Right renal pelvis (tissue), 4 donors: ENCODE measurements at regions not wholly inside any gene's neighbourhood (a gene's known extent, or its start where the extent isn't known, plus 50 kb on each side); places are given as distances from the start of the nearest gene placed in this dataset.
"Not testable (repeated sequence)": the region's sequence is repeated elsewhere in the genome, so short reads cannot be mapped to it uniquely, and the experiment has no call there.

Source experiments
- DNase-seq, 4 donors: peaks; one replicate each; pipeline ENCODE4 v3.0.0-alpha.2; 2013; ENCODE audit warnings: low read depth in 4 of 4, low spot score in 3 of 4, missing footprints in 1 of 4

DNA sequence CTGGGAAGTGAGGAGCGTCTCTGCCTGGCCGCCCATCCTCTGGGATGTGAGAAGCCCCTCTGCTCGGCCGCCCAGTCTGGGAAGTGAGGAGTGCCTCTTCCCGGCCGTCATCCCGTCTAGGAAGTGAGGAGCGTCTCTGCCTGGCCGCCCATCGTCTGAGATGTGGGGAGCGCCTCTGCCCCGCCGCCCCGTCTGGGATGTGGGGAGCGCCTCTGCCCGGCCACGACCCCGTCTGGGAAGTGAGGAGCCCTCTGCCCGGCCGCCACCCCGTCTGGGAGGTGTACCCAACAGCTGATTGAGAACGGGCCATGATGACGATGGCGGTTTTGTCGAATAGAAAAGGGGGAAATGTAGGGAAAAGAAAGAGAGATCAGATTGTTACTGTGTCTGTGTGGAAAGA lies 173.9 kb upstream of the PRSS1 start:
- not testable (repeated sequence) for DNase-seq

DNA sequence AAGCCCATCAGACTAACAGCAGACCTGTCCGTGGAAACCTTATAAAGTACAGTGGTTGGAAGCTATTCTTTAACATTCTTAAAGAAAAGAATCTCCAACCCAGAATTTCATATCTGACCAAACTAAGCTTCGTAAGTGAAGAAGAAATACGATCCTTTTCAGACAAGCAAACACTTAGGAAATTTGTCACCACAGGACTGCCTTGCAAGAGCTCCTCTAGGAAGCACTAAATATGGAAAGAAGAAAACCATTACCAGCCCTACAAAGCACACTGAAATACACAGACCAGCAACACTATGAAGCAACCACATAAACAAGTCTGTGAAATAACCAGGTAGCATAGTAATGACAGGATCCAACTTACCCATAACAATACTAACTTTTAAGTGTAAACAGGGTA lies 177.7 kb upstream of the PRSS1 start:
- no peak for DNase-seq

DNA sequence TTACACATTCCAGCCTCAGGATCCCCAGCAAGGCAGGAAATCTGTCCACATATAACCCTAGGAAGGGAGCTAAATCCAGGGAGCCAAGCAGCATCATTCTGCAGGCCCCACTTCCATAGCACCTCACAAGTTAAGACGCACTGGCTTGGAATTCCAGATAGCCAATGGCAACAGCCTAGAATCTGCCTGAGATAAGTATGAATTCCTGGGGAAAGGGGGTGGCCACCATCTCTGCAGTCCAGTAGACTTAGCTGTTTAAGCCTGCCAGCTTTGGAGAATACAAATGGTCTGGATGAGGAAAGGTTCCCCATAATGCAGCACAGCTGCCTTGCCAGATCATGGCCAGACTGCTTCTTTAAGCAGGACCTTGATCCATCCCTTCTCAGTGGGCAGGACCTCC lies 179.4 kb upstream of the PRSS1 start:
- no peak for DNase-seq

DNA sequence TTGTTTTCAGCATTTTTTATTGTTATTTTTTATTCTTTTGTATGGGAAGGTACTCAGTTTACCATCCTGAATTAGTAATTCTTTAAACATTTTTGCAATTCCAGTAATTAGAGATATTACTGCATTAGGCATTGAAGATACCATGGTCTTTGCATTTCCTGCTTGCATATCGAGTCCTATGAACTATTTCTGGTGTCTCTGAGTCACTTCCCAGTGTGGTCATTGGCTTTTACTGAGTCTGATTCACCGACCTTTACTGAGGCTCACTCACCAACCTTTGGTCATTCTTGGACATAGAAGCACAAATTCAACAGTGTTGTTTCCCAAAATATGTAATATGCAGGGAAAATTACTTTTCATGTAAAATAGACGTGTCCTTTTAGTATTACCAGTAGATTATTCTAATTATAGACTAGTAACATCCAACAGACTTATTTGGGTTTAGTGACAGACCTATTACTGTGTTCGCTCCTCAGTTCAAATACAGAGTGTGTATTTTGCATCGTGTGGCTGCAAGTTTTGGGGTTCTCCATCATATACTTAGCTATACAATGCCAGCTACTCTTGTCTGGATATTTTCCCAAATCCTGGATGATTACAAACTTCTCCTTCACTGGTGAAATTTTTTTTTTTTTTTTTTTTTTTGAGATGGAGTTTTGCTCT lies 180.7 kb upstream of the PRSS1 start:
- DNase-seq: no peak

DNA sequence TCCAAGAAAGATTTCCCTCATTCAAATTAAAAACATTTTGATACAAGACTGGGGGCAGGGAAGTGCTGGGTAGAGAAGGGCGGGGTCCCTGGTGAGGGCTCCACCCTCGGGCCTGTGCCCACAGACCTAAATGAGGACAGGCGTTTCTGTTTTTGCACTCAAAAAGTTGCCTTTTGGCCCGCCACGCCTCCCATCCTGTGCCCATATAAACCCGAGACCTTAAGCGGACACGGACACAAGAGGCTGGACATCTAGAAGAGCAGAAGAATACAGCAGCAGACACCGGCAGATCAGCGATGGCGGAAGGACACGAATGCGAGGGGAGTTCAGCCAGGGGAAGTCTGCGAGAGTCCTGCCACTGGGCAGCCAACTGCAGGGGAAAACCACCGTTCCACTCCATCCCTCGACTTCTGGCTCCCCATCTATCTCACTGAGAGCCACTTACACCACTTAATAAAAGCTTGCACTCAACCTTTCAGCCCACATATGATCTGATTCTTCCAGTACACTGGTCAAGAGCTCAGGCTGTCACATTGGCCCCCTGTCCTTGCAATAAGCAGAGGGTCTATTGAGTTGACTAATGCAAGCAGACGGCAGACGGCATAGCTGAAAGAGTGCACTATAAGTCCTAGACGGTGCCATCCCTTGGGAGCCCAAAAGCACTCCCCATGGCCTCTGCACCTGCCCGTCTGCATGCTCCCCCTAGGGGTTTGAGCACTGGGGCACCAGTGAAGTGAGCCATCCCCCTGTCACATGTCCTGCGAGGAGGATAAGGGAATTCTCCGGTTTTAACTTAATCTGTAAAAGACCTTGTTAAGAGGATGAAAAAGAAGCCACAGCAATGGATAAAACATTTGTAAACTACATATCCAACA lies 181.8 kb upstream of the PRSS1 start:
- no peak for DNase-seq

DNA sequence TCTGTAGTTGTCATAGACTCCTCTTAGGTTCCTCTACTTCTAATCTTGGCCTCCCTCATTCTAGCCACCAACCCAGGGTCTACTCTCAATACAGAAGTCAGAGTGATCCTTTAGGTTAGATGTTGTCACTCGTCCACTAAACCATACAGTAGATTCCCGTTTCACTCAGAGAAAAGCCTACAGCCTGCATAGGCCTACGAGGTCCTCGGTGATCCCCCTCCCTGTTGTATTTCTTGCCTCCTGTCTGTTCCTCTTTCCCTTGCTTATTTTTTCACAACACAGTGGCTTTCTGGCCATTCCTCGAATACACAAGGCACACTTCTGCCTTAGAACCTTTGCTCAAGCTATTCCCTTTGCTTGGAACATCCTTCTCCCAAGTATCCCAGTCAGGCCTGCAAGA lies 183.0 kb upstream of the PRSS1 start:
- DNase-seq: no peak

DNA sequence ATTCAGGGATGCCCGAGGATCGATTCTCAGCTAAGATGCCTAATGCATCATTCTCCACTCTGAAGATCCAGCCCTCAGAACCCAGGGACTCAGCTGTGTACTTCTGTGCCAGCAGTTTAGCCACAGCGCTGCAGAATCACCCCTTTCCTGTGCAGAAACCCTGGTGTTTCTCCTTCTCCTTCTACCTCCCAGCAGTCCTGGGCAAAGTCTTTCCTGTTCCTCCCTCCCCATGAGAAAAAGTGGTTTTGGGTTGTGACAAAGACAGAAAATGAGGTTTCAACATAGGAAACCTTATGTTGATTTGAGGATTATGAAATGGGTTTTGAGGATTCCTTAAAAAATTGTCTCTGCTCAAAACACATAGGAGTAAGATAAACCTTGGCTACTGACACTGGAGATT lies 185.1 kb upstream of the PRSS1 start:
- DNase-seq: not testable (repeated sequence)

DNA sequence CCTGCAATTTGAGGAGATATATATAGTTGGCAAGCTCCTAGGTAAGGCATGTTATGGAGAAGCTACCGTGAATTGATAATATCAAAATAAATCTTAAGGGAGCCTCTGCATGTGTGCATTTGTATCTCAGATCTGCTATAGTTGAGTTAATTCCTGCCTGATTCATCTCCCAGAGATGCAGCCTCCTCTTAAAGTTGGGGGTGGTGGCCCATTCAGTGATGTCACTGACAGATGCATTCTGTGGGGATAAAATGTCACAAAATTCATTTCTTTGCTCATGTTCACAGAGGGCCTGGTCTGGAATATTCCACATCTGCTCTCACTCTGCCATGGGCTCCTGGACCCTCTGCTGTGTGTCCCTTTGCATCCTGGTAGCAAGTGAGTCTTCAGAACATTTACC lies 185.8 kb upstream of the PRSS1 start:
- DNase-seq: no peak

DNA sequence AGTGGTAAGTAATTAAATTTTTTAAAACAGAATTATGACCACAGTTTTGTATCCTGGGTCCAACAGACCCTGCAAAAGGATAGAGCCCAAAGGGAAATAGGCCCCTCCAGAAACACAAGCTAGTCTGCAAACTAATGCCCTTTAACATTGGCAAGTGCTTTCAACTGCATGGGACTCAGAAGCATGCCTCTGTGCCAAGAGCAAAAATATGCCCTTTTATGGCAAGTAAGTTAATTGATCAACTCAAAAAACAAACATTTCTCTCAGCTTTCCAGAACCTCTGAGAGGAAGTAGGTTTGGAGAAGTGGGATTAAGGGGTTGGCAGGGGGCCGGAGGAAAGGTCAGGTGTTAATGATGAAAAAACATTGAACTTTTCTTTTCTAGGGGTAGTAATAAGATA lies 186.6 kb upstream of the PRSS1 start:
- no peak for DNase-seq

DNA sequence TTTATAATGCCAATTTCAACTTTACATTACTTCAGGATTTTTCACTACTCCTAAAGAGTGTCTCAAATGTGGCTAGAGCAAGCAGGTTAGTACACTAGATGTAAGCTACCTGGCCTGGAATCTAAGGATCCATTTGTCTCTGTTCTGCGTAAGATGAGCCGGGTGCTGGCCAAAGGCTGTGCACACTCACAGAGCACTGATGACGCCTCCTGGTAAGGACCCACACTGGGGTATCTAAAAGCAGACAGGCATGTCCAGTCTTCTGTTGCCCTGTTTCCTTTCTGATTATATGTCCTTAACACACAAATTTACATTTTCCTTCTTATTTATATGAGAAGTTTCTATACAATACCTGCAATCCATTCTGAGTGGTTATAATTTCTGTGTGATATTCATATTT lies 187.9 kb upstream of the PRSS1 start:
- not testable (repeated sequence) for DNase-seq

DNA sequence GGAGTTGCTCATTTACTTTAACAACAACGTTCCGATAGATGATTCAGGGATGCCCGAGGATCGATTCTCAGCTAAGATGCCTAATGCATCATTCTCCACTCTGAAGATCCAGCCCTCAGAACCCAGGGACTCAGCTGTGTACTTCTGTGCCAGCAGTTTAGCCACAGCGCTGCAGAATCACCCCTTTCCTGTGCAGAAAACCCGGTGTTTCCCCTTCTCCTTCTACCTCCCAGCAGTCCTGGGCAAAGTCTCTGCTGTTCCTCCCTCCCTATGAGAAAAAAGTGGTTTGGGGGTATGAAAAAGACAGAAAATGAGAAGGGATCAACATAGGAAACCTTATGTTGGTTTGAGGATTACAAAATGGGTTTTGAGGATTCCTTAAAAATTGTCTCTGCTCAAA lies 188.5 kb upstream of the PRSS1 start:
- DNase-seq: not testable (repeated sequence)

DNA sequence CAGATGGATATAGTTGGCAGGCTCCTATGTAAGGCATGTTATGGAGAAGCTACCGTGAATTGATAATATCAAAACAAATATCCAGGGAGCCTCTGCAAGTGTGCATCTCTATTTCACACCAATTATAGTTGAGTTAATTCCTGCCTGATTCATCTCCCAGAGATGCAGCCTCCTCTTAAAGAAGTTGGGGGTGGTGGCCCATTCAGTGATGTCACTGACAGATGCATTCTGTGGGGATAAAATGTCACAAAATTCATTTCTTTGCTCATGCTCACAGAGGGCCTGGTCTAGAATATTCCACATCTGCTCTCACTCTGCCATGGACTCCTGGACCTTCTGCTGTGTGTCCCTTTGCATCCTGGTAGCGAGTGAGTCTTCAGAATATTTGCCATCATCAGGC lies 189.1 kb upstream of the PRSS1 start:
- no peak for DNase-seq

DNA sequence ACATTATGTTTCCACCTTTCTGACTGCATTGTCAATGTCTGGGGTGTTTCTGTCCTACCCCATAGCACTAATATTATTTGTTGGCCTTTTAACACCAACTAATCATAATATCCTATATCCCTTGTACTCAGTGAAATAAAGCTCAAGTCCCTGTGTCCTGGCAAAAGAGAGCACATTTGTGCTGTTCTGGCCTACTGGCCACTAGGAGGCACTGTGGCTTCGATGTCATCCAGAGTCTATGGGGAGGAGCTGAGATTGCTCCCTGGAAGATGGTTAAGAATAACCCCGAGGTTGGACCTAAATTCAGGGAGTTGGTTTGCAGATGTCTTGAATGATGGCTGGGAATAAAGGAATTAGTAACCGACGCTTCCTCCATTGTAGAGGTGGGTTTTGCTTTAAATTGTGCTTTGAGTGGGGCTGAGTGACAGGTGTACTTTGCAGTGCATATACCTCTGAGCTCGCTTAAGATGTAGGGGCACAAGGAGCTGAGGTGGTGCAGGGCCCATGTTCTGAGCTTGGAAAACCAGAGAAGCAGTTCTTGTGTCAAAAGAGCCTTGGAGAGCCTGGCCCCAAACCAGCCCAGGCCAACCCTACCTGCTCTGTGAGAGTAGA lies 191.2 kb upstream of the PRSS1 start:
- no peak for DNase-seq

DNA sequence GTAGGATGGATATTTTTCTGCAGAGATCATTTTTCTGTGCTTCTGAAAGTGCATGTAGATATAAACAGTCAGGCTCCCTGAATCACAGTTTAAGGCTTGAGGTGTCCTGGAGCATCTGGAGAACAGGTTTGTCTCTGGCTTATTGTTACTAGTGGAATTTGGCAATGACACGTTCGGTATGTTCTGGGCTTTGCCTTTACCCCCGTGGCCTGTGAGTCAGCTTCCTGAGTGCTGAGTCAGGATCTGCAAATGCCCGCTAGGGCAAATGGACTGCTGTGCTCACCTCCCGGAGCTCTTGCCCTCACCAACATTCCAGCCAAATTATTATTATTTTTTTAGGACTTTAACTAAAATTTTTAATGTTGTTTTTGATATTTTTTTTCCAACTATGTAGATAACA lies 192.5 kb upstream of the PRSS1 start:
- DNase-seq: no peak

DNA sequence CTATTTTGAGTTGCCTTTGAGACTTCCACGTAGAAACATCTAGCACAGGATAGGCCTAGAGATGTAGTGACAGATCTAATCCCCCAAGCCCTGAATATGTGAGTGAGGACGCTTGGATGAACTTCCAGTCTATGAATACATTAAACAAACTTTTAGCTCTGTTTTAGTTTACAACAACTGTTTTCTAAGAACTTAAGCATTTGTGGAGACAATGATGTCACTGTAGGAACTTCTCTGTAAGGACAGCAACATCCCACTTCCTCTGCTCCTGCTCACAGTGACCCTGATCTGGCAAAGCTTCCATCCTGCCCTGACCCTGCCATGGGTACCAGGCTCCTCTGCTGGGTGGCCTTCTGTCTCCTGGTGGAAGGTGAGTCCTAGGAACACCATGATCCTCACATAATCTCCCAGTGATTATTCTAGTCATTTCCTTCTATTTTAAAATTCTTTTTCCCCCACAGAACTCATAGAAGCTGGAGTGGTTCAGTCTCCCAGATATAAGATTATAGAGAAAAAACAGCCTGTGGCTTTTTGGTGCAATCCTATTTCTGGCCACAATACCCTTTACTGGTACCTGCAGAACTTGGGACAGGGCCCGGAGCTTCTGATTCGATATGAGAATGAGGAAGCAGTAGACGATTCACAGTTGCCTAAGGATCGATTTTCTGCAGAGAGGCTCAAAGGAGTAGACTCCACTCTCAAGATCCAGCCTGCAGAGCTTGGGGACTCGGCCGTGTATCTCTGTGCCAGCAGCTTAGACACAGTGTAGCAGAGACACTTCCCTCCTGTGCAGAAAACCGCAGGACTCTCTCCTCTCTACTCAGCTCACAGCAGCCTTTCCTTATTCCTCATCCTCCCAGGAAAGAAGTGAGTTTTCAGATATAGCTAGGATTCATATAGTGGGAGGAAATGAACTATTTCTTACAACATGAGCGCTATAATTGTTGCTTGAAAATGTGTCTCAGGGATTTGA lies 194.4 kb upstream of the PRSS1 start:
- no peak for DNase-seq

DNA sequence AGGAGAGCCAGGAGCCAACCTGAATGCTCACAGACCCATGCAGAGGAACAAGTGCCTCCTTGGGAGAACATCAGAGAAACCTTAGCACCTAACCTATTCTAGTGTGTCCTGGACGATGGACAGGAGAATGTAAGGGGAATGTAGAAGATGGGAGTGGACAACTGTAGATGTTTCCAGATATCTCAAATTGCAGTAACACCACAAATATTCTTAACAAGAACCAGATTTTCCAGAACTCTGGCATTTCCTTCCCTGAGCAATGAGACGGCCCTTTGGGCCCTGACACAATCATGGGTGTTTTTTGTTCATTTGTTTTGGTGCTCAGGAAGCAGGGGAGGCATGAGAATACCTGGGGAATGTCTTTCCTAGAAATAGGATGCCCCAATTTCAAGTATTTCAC lies 196.1 kb upstream of the PRSS1 start:
- DNase-seq: no peak

DNA sequence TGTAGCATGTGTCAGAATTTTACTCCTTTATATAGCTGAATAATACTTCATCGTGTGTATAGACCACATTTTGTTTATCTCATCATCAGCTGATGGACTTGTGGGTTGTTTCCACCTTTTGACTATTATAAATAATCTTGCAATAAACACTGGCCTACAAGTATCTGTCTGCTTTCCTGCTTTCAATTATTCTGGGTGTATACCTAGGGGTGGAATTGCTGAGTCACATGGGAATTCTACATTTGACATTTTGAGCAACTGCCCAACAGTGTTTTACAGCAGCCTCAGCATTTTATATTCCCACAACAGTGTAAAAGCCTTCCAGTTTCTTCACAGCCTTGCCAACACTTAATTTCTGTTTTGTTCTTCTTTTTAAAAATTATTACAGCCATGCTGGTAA lies 200.3 kb upstream of the PRSS1 start:
- DNase-seq: no peak

DNA sequence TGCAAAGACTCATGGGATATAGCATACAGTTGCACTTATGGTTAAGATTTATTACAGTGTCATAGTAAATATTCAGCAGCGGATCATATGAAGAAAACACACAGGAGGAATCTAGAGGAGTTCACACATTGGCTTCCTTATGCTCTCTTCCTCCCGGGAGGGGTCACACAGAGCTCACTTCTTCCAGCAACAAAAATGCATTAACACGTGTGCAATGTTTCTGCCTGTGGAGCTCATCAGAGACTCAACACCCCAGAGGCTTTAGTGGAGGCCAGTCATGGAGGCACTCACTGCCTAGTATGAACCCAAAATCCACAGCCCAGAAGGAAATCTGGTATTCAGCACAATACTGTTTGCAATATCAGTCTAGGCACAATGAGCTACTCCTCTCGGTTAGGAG lies 202.8 kb upstream of the PRSS1 start:
- no peak for DNase-seq

DNA sequence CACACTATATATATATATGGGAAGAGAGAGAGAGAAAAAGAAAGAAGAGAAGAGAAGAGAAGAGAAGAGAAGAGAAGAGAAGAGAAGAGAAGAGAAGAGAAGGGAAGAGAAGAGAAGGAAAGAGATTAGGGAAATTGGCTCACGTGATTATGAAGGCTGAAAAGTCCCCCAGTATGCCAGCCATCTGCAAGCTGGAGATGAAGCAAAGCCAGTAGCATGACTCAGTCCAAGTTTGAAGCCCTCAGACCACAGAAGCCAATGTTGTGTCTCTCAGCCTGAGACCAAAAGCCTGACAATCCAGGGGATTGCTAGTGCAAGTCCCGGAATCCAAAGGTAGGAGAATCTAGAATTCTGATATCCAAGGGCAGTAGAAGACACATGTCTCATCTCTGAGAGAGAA lies 206.3 kb upstream of the PRSS1 start:
- no peak for DNase-seq

DNA sequence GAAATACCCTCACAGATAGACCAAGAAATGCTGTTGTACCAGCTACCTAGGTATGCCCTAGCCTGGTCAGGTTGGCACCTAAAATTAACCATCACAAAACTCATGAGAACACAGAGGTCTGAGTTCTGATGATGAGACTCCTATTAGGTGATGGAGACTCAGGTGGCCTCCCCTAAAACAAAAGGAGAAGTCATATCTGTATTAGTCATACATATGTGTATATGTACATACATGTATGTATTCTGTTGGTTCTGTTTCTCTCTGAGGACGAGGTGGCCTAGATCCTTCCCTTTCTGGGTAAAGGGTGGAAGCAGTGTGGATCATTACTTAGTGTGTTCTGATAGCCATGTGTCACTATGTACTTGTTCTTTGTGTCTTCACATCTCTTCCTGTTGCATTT lies 207.2 kb upstream of the PRSS1 start:
- DNase-seq: no peak

DNA sequence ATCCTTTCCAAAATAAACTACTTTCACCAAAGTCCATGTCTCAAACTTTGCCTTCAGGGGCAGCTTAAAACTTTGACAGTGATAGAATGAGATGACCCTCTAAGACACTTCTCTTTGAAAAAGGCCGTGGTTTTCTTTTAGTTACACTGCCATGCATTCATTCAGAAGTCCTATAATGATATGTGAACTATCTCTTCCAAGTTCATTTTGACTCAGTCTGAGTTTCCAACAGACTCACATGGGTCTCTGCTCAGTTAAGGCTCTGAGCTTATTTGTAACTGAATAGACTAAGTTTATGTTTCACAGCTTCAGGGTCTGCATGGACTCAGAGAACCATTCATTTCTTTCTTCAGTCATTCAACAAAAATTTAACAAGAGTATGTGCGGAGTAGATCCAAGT lies 208.9 kb upstream of the PRSS1 start:
- no peak for DNase-seq
